NCI-H2196 (cell line): ENCODE measurements at regions not wholly inside any gene's neighbourhood (a gene's known extent, or its start where the extent isn't known, plus 50 kb on each side); places are given as distances from the start of the nearest gene placed in this dataset.

ENCODE experiments used
- DNase-seq: peaks from one replicate; lab custom pipeline; 2025; ENCODE audit not compliant: unreplicated experiment; lab: John Stamatoyannopoulos, UW

DNA sequence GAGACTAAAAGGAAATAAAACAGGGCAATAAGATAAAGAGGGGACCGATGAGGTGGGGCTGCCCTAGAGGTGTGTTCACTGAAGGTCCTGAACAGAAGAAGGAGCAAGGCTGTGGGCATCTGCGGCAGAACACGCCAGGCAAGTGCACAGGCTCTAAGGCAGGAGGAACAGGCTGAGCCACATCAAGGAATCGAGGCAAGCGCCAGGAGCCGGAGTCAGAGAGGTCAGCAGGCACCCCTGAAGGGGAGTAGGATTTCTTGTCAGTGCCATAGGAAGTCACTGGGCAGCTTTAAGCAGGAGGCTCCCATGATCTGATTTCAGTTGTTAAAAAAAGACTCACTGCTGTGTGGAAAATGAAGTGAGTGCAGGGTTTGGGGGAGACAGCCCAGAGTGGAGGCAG, 186.5 kb downstream of the KATNIP start:
- no peak for DNase-seq

- no peak for DNase-seq
Measured at GRCh38 chr16:27737513-27737912, 187.6 kb downstream of the KATNIP start.
